H9 (cell line): ENCODE measurements at regions not wholly inside any gene's neighbourhood (a gene's known extent, or its start where the extent isn't known, plus 50 kb on each side); places are given as distances from the start of the nearest gene placed in this dataset.
A peak's percentile ranks its signal among the peaks of the same experiment; 100 is the strongest.

ENCODE experiments used
- DNase-seq: peaks from one replicate; pipeline ENCODE4 v3.0.0-alpha.2; 2017
- H2AFZ ChIP-seq: one replicate; pipeline ENCODE4 v1.6.1; 2013; ENCODE audit warnings: mild to moderate bottlenecking, low read length, control low read depth, moderate library complexity
- H2AK5ac ChIP-seq: 2 replicates; pipeline ENCODE4 v1.6.1; 2013; ENCODE audit warnings: low read length, control low read depth, mixed read lengths; ENCODE audit not compliant: insufficient read length
- H2BK120ac ChIP-seq: one replicate; pipeline ENCODE4 v1.6.1; 2013; ENCODE audit warnings: low read depth, mild to moderate bottlenecking, low read length, control low read depth, inconsistent platforms; ENCODE audit not compliant: poor library complexity, severe bottlenecking
- H2BK12ac ChIP-seq: 2 replicates; pipeline ENCODE4 v1.6.1; 2013; ENCODE audit warnings: low read length, control low read depth, mixed read lengths, low read depth; ENCODE audit not compliant: insufficient read length
- H2BK15ac ChIP-seq: 2 replicates; pipeline ENCODE4 v1.6.1; 2013; ENCODE audit warnings: low read depth, low read length, control low read depth
- H2BK20ac ChIP-seq: one replicate; pipeline ENCODE4 v1.6.1; 2013; ENCODE audit warnings: low read depth, mild to moderate bottlenecking, low read length, control low read depth, inconsistent platforms; ENCODE audit not compliant: poor library complexity, severe bottlenecking
- H2BK5ac ChIP-seq: 2 replicates; pipeline ENCODE4 v1.6.1; 2013; ENCODE audit warnings: low read length, control low read depth, mixed read lengths; ENCODE audit not compliant: insufficient read length
- H3K14ac ChIP-seq: 2 replicates; pipeline ENCODE4 v1.6.1; 2013; ENCODE audit warnings: low read length, control low read depth; ENCODE audit not compliant: insufficient read depth
- H3K18ac ChIP-seq: 2 replicates; pipeline ENCODE4 v1.6.1; 2013; ENCODE audit warnings: low read depth, mild to moderate bottlenecking, mixed read lengths, low read length, control low read depth; ENCODE audit not compliant: insufficient read length
- H3K23ac ChIP-seq: 2 replicates; pipeline ENCODE4 v1.6.1; 2013; ENCODE audit warnings: low read length, control low read depth, mixed read lengths, low read depth; ENCODE audit not compliant: insufficient read length
- H3K23me2 ChIP-seq: 2 replicates; pipeline ENCODE4 v1.6.1; 2013; ENCODE audit warnings: low read depth, mild to moderate bottlenecking, mixed read lengths, low read length, control low read depth; ENCODE audit not compliant: insufficient read length, poor library complexity, severe bottlenecking
- H3K27ac ChIP-seq: 2 replicates; pipeline ENCODE4 v1.5.1; 2013; ENCODE audit warnings: low read length, control low read depth, mixed read lengths, low read depth; ENCODE audit not compliant: insufficient read length
- H3K27me3 ChIP-seq: 2 replicates; pipeline ENCODE4 v1.6.1; 2013; ENCODE audit warnings: low read length, control low read depth, inconsistent platforms; ENCODE audit not compliant: insufficient read depth
- H3K4ac ChIP-seq: 2 replicates; pipeline ENCODE4 v1.6.1; 2013; ENCODE audit warnings: low read depth, mild to moderate bottlenecking, control low read depth, inconsistent platforms, low read length, moderate library complexity
- H3K4me1 ChIP-seq: 2 replicates; pipeline ENCODE4 v1.6.1; 2013; ENCODE audit warnings: low read length, control low read depth, inconsistent platforms; ENCODE audit not compliant: insufficient read depth
- H3K4me2 ChIP-seq: 2 replicates; pipeline ENCODE4 v1.6.1; 2013; ENCODE audit warnings: low read length, control low read depth, mixed read lengths; ENCODE audit not compliant: insufficient read length, insufficient read depth
- H3K56ac ChIP-seq: 2 replicates; pipeline ENCODE4 v1.6.1; 2013; ENCODE audit warnings: low read depth, mild to moderate bottlenecking, mixed read lengths, low read length, control low read depth; ENCODE audit not compliant: insufficient read length
- H3K79me1 ChIP-seq: 2 replicates; pipeline ENCODE4 v1.6.1; 2013; ENCODE audit warnings: low read depth, mild to moderate bottlenecking, moderate library complexity, low read length, control low read depth, inconsistent platforms; ENCODE audit not compliant: insufficient read depth, poor library complexity, severe bottlenecking
- H3K79me2 ChIP-seq: 2 replicates; pipeline ENCODE4 v1.6.1; 2013; ENCODE audit warnings: low read length, control low read depth, inconsistent platforms; ENCODE audit not compliant: insufficient read depth
- H3K9ac ChIP-seq: 2 replicates; pipeline ENCODE4 v1.6.1; 2013; ENCODE audit warnings: low read length, control low read depth, mixed read lengths; ENCODE audit not compliant: insufficient read length; ENCODE audit errors: extremely low read depth
- H3K9me3 ChIP-seq: one replicate; pipeline ENCODE4 v1.6.1; 2013; ENCODE audit warnings: low read depth, low read length, inconsistent platforms; ENCODE audit not compliant: control insufficient read depth
- H3T11ph ChIP-seq: one replicate; pipeline ENCODE4 v1.6.1; 2013; ENCODE audit warnings: mild to moderate bottlenecking, low read length, control low read depth, inconsistent platforms
- H4K20me1 ChIP-seq: one replicate; pipeline ENCODE4 v1.6.1; 2013; ENCODE audit not compliant: control insufficient read depth, insufficient read length, insufficient read depth
- H4K5ac ChIP-seq: 2 replicates; pipeline ENCODE4 v1.6.1; 2013; ENCODE audit warnings: low read depth, mild to moderate bottlenecking, mixed read lengths, low read length, control low read depth; ENCODE audit not compliant: insufficient read length
- H4K8ac ChIP-seq: replicated peaks from 2 replicates; pipeline ENCODE4 v1.6.1; 2013; ENCODE audit warnings: low read length, control low read depth, mixed read lengths, low read depth; ENCODE audit not compliant: insufficient read length
- H4K91ac ChIP-seq: 2 replicates; pipeline ENCODE4 v1.6.1; 2013; ENCODE audit warnings: low read depth, mild to moderate bottlenecking, moderate library complexity, mixed read lengths, low read length, control low read depth; ENCODE audit not compliant: insufficient read length
- H3K27ac Mint-ChIP-seq, 3 experiments: 2 replicates in 2 of 3; 3 replicates in 1 of 3; pipeline ENCODE4 v1.8.0; 2020 to 2021; ENCODE audit warnings: mixed read lengths in 3 of 3, mild to moderate bottlenecking in 1 of 3, moderate library complexity in 1 of 3
- H3K27me3 Mint-ChIP-seq: 2 replicates; pipeline ENCODE4 v1.8.0; 2021; ENCODE audit warnings: low read depth, mild to moderate bottlenecking, moderate library complexity, mixed read lengths
- H3K36me3 Mint-ChIP-seq, 3 experiments: 2 replicates in 2 of 3; 3 replicates in 1 of 3; pipeline ENCODE4 v1.8.0; 2020 to 2021; ENCODE audit warnings: low read depth in 3 of 3, mixed read lengths in 3 of 3; ENCODE audit not compliant: insufficient read depth in 1 of 3
- H3K4me1 Mint-ChIP-seq, 2 experiments: 2 replicates each; pipeline ENCODE4 v1.8.0; 2020; ENCODE audit warnings: mixed read lengths in 2 of 2
- H3K4me3 Mint-ChIP-seq, 2 experiments: 2 replicates in 1 of 2; 3 replicates in 1 of 2; pipeline ENCODE4 v1.8.0; 2020 to 2021; ENCODE audit warnings: mild to moderate bottlenecking in 2 of 2, mixed read lengths in 2 of 2, moderate library complexity in 1 of 2
- H3K9me3 Mint-ChIP-seq, 2 experiments: 2 replicates in 1 of 2; 3 replicates in 1 of 2; pipeline ENCODE4 v1.8.0; 2020; ENCODE audit warnings: mild to moderate bottlenecking in 2 of 2, mixed read lengths in 2 of 2, moderate library complexity in 1 of 2
- CTCF ChIP-seq: fragments of 200-600 bp; sonication (generic); conservative IDR thresholded peaks from 3 replicates; pipeline ENCODE4 v1.8.0; 2021; ENCODE audit warnings: antibody characterized with exemption, mild to moderate bottlenecking
- WGBS: extraction: QIAGEN DNeasy Blood & Tissue Kit; methylation state at CpG from one replicate; pipeline ENCODE4 v1.1.7; 2013; ENCODE audit warnings: missing lambda C conversion rate, low lambda C conversion rate, mixed read lengths; ENCODE audit not compliant: insufficient read length; ENCODE audit errors: extremely low coverage; 5-methylcytosine and 5-hydroxymethylcytosine counted together

DNA sequence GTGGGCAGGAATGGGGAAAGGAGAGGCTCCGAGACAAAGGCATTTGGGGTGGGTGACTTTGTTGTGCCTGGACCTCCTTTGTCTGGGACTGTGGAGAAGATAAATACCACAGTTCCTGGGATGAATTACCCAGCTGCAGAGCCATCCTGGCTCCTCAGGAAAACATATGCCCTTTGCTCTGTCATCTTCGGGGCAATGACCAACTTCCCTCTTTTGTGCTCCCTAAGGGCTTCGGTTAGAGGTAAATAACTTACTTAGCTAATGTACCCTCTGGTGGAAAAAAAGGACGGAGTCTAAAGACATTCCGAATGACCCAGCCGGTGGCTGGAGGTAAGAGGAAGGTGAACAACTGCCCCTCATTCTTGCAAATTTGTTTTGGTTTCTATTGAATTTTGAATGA, 345.7 kb downstream of the GATA3 start:
- no CpG with 5 or more reads among the region's 6 CpGs for WGBS

More for the DNA sequence above, 345.7 kb downstream of the GATA3 start:
- Histone ChIP-seq H3K9me3 (no peaks in the 10 kb centered on the region), H3K9ac (no peak overlapping the region), H4K20me1 (no peaks in the 10 kb centered on the region), H4K91ac (no peak overlapping the region), H3K27me3 (no peaks in the 10 kb centered on the region), H2BK120ac (no peak overlapping the region), H4K5ac (no peak overlapping the region), H3K23ac (no peak overlapping the region), H3K18ac (no peak overlapping the region), H4K8ac (no peak overlapping the region), H2AK5ac (no peak overlapping the region), H2BK15ac (no peak overlapping the region), H3K56ac (no peak overlapping the region), H3K4ac (no peak overlapping the region), H3K4me2 (no peak overlapping the region), H3K14ac (no peak overlapping the region), H3K79me2 (no peaks in the 10 kb centered on the region), H3K27ac (no peak overlapping the region), H2BK12ac (no peak overlapping the region), H3K4me1 (no peaks in the 10 kb centered on the region), H2BK5ac (no peak overlapping the region), H3K79me1 (no peaks in the 10 kb centered on the region), H3T11ph (no peak overlapping the region), H2BK20ac (no peak overlapping the region), H3K23me2 (no peaks in the 10 kb centered on the region), H2AFZ (no peak overlapping the region)
- Mint-ChIP-seq H3K9me3 (no peaks in the 10 kb centered on the region), H3K4me3 (no peak overlapping the region), H3K27me3 (no peaks in the 10 kb centered on the region; the same call in 1 of the 2 replicates), H3K4me1 (peaks cover 24 to 42% of the 10 kb centered on the region in 2 experiments), H3K36me3 (no peaks in the 10 kb centered on the region), H3K27ac (peak overlapping the region in 1 of 3 experiments; percentile 69; a peak in 1 of 7 replicates)
- no peak for DNase-seq
- no peak for TF ChIP-seq CTCF
